Stimulated activated effector memory CD8-positive, alpha-beta T cell treated with anti-CD3 and anti-CD28 coated beads, Interleukin-12 subunit alpha, Interleukin-12 subunit beta, amount 100 ng/mL, for 72 hours (primary cell): ENCODE measurements at regions not wholly inside any gene's neighbourhood (a gene's known extent, or its start where the extent isn't known, plus 50 kb on each side); places are given as distances from the start of the nearest gene placed in this dataset.

Experiments
- ATAC-seq: fragments of 150-1000 bp; cut with Tn5 transposase; 2 replicates; pipeline ENCODE4 v1.10.0; 2021
- DNase-seq, 2 donors: peaks; one replicate each; pipeline ENCODE4 v3.0.0; 2021 to 2022; ENCODE audit warnings: low spot score in 2 of 2
- H3K27ac Mint-ChIP-seq: one replicate; pipeline ENCODE4 v1.8.0; 2022; ENCODE audit warnings: mild to moderate bottlenecking, mixed read lengths
- H3K36me3 Mint-ChIP-seq: one replicate; pipeline ENCODE4 v1.8.0; 2022; ENCODE audit warnings: mild to moderate bottlenecking, mixed read lengths
- H3K4me1 Mint-ChIP-seq: one replicate; pipeline ENCODE4 v1.8.0; 2022; ENCODE audit warnings: mixed read lengths
- H3K4me3 Mint-ChIP-seq: one replicate; pipeline ENCODE4 v1.8.0; 2022; ENCODE audit warnings: mild to moderate bottlenecking, mixed read lengths
- H3K9me3 Mint-ChIP-seq: one replicate; pipeline ENCODE4 v1.8.0; 2022; ENCODE audit warnings: mixed read lengths

DNA sequence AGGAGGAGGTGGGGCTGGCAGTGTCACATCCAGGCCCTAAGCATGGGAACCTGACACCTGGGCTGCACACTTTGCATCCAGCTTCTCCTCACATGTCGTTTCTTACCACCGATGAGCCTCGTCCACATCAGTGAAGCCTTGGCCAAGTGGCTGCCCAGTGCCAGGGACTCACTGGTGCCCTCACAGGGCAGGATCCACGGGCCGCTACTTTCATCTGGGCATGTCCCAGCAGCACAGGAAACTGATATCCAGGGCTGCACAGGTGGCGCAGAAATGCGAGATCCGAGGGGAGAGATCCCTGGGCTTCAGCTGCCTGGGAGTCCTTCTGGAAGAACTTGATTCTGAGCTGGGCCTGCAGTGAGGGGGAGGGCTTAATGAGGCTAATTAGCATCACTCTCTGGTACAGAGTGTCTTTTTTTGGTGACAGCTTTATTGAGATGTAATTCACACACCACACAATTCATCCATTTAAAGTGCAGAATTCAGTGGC is 291.6 kb upstream of the HDAC4 start:
- no peak overlapping the region for H3K4me3 Mint-ChIP-seq
- ATAC-seq (no peak), DNase-seq (no peak)
- no peaks in the 10 kb centered on the region for H3K36me3 Mint-ChIP-seq
- peaks cover 6% of the 10 kb centered on the region for H3K4me1 Mint-ChIP-seq
- H3K9me3 Mint-ChIP-seq, result no peaks in the 10 kb centered on the region
- no peak overlapping the region for H3K27ac Mint-ChIP-seq

DNA sequence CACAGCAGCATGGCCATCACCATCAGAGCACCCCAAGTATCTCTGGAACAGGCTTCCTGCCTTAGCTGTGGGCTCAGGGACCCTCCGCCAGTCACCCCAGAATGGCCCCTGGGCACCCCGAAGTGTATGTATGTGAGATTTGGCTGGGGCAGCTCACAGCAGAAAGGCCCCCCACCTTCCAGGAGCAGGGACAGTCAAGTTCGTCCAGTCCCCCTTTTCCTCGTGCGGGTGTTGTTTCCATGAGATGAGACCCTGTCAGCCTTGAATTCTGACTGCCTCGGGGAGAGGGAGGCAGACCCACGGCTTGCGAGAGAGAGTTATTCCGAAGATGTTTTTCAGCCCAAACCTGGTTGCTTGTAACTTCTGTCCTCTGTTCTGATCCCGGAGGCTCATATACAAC is 290.9 kb upstream of the HDAC4 start:
- ATAC-seq, result no peak
- H3K9me3 Mint-ChIP-seq, result no peaks in the 10 kb centered on the region
- H3K27ac Mint-ChIP-seq, result no peak overlapping the region
- no peak for DNase-seq
- peaks cover 6% of the 10 kb centered on the region for H3K4me1 Mint-ChIP-seq
- H3K4me3 Mint-ChIP-seq, result no peak overlapping the region
- H3K36me3 Mint-ChIP-seq, result no peaks in the 10 kb centered on the region

GRCh38 chr2:239690651-239691631 is 290.1 kb upstream of the HDAC4 start:
- Mint-ChIP-seq H3K4me1 (peaks cover 6% of the 10 kb centered on the region), H3K27ac (no peak overlapping the region), H3K9me3 (no peaks in the 10 kb centered on the region), H3K4me3 (no peak overlapping the region), H3K36me3 (no peaks in the 10 kb centered on the region)
- ATAC-seq, result no peak
- DNase-seq, result no peak

DNA sequence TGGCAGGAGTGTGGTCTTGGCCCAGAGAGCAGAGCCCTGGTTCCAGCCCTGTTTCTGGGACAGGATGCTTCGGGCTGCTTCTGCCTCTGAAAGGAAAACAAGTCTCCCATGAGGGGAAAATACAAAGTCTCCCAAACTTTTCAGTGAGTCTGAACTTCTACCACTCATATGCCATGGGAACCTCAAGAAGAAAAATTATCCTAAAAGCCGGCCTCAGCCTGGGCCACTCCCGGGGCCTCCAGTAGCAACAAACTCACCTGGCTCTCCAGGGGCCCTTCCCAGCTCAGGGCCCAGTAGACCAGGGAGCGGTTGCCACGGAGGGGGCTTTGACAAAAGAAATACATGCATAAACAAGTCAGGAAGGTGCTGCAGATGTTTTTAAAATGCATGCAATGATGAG is 289.2 kb upstream of the HDAC4 start:
- Mint-ChIP-seq H3K9me3 (no peaks in the 10 kb centered on the region), H3K4me3 (no peak overlapping the region), H3K36me3 (no peaks in the 10 kb centered on the region), H3K27ac (no peak overlapping the region), H3K4me1 (no peaks in the 10 kb centered on the region)
- ATAC-seq (no peak), DNase-seq (no peak)

DNA sequence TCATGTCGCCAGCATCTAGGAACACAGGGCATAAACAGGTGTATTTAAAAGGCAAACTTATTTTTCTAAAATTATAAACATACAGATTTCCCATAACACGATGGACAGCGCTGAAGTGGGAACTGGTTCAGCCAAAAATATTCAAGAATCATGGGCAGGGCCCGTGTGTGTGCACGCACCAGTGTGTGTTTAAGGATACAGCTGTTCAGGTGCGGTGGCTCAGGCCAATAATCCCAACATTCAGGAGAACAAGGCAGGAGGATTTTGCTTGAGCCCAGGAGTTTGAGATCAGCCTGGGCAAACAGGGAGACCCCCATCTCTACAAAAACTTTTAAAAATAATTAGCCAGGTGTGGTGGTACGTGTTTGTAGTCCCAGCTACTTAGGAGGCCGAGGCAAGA is 288.6 kb upstream of the HDAC4 start:
- H3K27ac Mint-ChIP-seq, result peak overlapping the region; percentile 37
- no peaks in the 10 kb centered on the region for H3K36me3 Mint-ChIP-seq
- H3K4me3 Mint-ChIP-seq, result no peak overlapping the region
- DNase-seq (no peak), ATAC-seq (no peak)
- H3K4me1 Mint-ChIP-seq, result no peaks in the 10 kb centered on the region
- H3K9me3 Mint-ChIP-seq, result no peaks in the 10 kb centered on the region

DNA sequence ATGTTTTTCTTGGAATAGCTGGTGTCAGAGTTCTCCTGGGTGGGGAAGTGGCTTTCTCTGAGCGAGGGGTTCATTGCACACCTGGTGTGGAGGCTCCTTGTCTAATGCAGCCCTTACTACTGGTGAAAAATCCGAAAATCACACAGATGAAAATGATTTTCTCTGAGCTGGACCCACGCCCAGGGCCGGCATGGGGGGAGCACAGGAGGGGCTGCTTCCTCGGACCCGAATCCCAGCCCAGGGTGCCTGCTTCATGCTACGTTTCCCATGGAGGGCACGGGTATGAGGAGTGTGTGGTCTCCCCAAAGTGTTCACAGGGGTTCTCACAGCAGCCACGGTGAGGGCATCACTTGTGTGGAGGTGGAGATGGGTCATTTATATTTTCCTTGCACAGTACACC is 288.0 kb upstream of the HDAC4 start:
- H3K4me1 Mint-ChIP-seq, result no peaks in the 10 kb centered on the region
- no peak overlapping the region for H3K27ac Mint-ChIP-seq
- no peak for DNase-seq
- ATAC-seq, result no peak
- H3K4me3 Mint-ChIP-seq, result no peak overlapping the region
- H3K36me3 Mint-ChIP-seq, result no peaks in the 10 kb centered on the region
- no peaks in the 10 kb centered on the region for H3K9me3 Mint-ChIP-seq

- no peaks in the 10 kb centered on the region for H3K9me3 Mint-ChIP-seq
- H3K27ac Mint-ChIP-seq, result peak overlapping the region; percentile 63
- no peaks in the 10 kb centered on the region for H3K36me3 Mint-ChIP-seq
- no peaks in the 10 kb centered on the region for H3K4me1 Mint-ChIP-seq
- ATAC-seq, result no peak
- no peak overlapping the region for H3K4me3 Mint-ChIP-seq
- no peak for DNase-seq
Observed at GRCh38 chr2:239688122-239688681, 287.4 kb upstream of the HDAC4 start.

- H3K9me3 Mint-ChIP-seq, result peaks cover 5% of the 10 kb centered on the region
- H3K4me3 Mint-ChIP-seq, result no peak overlapping the region
- ATAC-seq (no peak), DNase-seq (no peak)
- H3K27ac Mint-ChIP-seq, result no peak overlapping the region
- no peaks in the 10 kb centered on the region for H3K36me3 Mint-ChIP-seq
- no peaks in the 10 kb centered on the region for H3K4me1 Mint-ChIP-seq
Observed at GRCh38 chr2:239687441-239687840, 286.6 kb upstream of the HDAC4 start.

DNA sequence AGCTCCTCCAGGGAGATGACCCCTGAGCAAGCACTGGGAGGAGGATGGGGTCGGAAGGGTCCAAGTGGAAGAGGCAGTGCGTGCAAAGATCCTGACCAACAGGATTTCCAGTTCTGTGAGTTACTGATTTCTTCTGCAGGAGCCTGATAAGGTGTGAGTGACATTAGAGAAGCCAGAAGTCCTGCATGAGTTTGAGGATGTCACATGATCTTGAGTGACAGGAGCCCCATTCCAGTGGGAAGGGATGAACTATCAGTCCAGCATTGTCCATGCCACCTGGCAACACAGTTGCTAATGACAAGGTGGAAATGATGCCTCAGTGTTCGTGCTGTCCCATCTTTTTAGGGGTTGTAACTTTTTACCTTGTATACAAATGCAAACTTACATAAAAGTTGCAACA is 285.1 kb upstream of the HDAC4 start:
- Mint-ChIP-seq H3K27ac (no peak overlapping the region), H3K36me3 (no peaks in the 10 kb centered on the region), H3K4me3 (no peak overlapping the region), H3K4me1 (no peaks in the 10 kb centered on the region), H3K9me3 (peaks cover 5% of the 10 kb centered on the region)
- no peak for DNase-seq
- no peak for ATAC-seq

- no peaks in the 10 kb centered on the region for H3K36me3 Mint-ChIP-seq
- no peak for ATAC-seq
- H3K4me1 Mint-ChIP-seq, result no peaks in the 10 kb centered on the region
- H3K4me3 Mint-ChIP-seq, result no peak overlapping the region
- H3K9me3 Mint-ChIP-seq, result peaks cover 5% of the 10 kb centered on the region
- DNase-seq, result no peak
- no peak overlapping the region for H3K27ac Mint-ChIP-seq
Observed at GRCh38 chr2:239685556-239685955, 284.7 kb upstream of the HDAC4 start.

GRCh38 chr2:239684996-239685395 is 284.2 kb upstream of the HDAC4 start:
- peaks cover 5% of the 10 kb centered on the region for H3K9me3 Mint-ChIP-seq

GRCh38 chr2:239684271-239684810 is 283.5 kb upstream of the HDAC4 start:
- Mint-ChIP-seq H3K4me3 (no peak overlapping the region), H3K4me1 (no peaks in the 10 kb centered on the region), H3K27ac (no peak overlapping the region), H3K36me3 (no peaks in the 10 kb centered on the region), H3K9me3 (peaks cover 5% of the 10 kb centered on the region)
- ATAC-seq (no peak), DNase-seq (no peak)

More at GRCh38 chr2:239684996-239685395, 284.2 kb upstream of the HDAC4 start:
- Mint-ChIP-seq H3K36me3 (no peaks in the 10 kb centered on the region), H3K4me3 (no peak overlapping the region), H3K4me1 (no peaks in the 10 kb centered on the region), H3K27ac (no peak overlapping the region)
- DNase-seq (no peak), ATAC-seq (no peak)

DNA sequence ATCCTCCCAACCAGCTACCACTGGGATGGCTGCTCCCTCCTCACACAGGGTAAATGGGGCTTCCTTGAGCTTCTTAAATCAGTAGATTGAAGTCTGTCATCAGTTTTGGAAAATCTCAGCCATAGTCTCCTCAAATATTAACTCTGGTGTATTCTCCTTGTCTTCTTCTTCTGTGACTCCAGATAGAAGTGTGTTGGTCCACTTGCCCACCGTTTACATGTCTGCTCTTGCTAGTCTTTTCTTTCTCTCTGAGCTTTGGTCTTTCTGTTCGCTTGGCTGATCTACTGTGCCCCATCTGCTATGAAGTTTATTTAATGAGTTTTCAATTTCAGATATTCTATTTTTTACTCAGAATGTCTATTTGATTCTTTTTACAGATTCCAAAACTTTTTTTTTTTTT is 281.7 kb upstream of the HDAC4 start:
- Mint-ChIP-seq H3K27ac (no peak overlapping the region), H3K4me3 (no peak overlapping the region), H3K36me3 (no peaks in the 10 kb centered on the region), H3K9me3 (peaks cover 5% of the 10 kb centered on the region), H3K4me1 (no peaks in the 10 kb centered on the region)
- no peak for DNase-seq
- no peak for ATAC-seq

DNA sequence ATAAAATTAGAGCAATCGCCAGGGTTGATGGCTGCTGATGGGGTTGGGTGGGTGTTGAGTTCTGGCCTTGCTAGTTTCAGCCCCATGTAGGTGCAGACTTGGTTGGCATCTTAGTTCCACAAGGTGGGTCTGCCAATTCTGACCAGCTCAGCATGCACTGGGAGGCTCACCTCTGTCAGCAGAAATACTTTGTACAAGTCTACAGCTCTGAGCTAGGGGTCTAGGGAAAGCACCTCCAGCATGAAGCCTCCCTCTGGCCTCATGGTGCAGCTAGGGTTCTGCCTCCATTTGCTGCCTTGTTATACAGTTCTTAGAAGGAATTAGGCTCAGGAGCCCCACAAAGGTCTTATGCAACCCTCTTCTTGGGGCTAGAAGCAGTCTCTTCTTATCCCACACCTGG is 278.9 kb upstream of the HDAC4 start:
- Mint-ChIP-seq H3K4me1 (no peaks in the 10 kb centered on the region), H3K9me3 (peaks cover 5% of the 10 kb centered on the region), H3K4me3 (no peak overlapping the region), H3K36me3 (peaks cover 4% of the 10 kb centered on the region), H3K27ac (no peak overlapping the region)
- ATAC-seq, result no peak
- DNase-seq, result no peak

- DNase-seq (no peak), ATAC-seq (no peak)
- H3K4me1 Mint-ChIP-seq, result no peaks in the 10 kb centered on the region
- H3K36me3 Mint-ChIP-seq, result peaks cover 6% of the 10 kb centered on the region
- H3K9me3 Mint-ChIP-seq, result peaks cover 5% of the 10 kb centered on the region
- no peak overlapping the region for H3K27ac Mint-ChIP-seq
- H3K4me3 Mint-ChIP-seq, result no peak overlapping the region
Observed at GRCh38 chr2:239678666-239679296, 278.0 kb upstream of the HDAC4 start.
